ENCODE measurements at regions not wholly inside any gene's neighbourhood (a gene's known extent, or its start where the extent isn't known, plus 50 kb on each side); places are given as distances from the start of the nearest gene placed in this dataset.
"Not testable (repeated sequence)": the region's sequence is repeated elsewhere in the genome, so short reads cannot be mapped to it uniquely, and the experiment has no call there.

- DNase-seq = not testable (repeated sequence)
Measured at GRCh38 chr2:89795530-89795929, 1104.1 kb downstream of the RPIA start.

GRCh38 chr2:89797320-89798038, 1106.0 kb downstream of the RPIA start:
- no peak for DNase-seq

GRCh38 chr2:89801207-89801606, 1109.7 kb downstream of the RPIA start:
- not testable (repeated sequence) for DNase-seq

DNA sequence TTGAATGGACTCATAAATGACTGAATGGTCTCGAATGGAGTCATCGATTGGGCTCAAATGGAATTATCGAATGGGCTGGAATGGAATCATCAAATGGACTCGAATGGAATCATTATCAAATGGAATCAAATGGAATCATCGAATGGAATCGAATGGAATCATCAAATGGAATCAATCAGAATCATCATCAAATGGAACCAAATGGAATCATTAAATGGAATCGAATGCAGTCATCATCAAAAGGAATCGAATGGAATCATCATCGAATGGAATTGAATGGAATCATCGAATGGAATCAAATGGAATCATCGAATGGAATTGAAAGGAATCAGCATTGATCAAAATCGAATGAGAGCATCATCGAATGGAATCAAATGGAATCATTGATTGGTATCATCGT, 1114.9 kb downstream of the RPIA start:
- DNase-seq = not testable (repeated sequence)

DNA sequence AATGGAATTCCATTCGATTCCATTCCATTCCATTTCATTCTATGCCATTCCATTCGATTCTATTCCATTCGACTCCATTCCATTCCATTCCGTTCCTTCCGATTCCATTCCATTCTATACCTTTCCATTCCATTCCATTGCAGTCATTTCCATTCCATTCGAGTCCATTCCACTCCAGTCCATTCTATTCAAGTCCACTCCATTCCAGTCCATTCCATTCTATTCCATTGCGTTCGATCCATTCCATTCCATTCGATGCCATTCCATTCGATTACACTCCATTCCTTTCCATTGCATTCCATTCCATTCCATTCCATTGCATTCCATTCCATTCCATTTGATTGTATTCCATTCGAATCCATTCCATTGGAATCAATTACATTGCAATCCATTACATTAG, 1119.8 kb downstream of the RPIA start:
- no peak for DNase-seq

DNA sequence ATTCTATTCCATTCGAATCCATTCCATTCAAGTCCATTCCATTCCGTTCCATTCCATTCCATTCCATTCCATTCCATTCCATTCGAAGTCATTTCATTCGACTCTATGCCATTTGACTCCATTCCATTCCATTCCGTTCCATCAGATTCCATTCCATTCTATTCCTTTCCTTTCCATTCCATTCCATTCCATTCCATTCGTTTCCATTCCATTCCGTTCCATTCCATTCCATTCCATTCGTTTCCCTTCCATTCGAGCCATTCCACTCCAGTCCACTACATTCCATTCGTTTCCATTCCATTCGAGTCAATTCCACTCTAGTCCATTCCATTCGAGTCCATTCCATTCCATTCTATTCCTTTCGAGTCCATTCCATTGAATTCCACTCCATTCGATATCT, 1120.4 kb downstream of the RPIA start:
- DNase-seq = not testable (repeated sequence)

GRCh38 chr2:89814359-89814758, 1122.9 kb downstream of the RPIA start:
- not testable (repeated sequence) for DNase-seq

DNA sequence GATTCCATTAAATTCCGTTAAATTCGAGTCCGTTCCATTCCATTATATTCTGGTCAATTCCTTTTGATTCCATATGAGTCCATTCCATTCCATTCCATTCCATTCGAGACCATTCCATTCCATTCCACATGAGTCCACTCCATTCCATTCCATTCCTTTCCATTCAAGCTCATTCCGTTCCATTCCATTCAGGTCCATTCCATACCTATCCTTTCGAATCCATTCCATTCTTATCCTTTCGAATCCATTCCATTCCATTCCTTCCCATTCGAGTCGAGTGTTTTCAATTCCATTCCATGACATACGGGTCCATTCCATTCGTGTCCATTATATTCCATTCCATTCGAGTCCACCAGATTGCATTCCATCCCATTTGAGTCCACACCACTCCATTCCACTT, 1127.4 kb downstream of the RPIA start:
- DNase-seq = no peak

DNA sequence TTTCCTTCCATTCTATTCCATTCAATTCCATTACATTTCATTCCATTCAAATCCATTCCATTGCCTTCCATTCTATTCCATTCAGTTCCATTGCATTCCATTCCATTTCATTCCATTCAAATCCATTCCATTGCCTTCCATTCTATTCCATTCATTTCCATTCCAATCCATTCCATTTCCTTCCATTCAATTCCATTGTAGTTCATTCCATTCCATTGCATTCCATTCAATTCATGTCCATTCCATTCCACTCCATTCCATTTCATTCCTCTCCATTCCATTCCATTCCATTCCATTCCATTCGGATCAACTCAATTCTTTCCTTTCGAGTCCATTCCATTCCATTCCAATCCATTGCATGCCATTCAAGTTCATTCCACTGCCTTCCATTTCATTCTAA, 1128.3 kb downstream of the RPIA start:
- no peak for DNase-seq

DNA sequence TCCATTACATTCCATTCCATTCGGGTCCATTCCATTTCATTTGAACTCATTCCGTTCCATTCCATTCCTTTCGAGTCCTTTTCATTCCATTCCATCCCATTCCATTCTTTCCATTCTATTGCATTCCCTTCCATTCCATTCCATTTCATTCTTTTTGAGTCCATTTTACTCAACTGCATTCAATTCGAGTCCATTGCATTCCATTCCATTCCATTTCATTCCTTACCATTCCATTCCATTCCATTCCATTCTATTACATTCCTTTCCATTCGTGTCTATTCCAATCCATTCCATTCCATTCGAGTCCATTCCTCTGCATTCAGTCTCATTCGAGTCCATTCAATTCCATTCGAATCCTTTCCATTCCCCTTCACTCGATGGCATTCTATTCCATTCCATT, 1128.8 kb downstream of the RPIA start:
- no peak for DNase-seq

DNA sequence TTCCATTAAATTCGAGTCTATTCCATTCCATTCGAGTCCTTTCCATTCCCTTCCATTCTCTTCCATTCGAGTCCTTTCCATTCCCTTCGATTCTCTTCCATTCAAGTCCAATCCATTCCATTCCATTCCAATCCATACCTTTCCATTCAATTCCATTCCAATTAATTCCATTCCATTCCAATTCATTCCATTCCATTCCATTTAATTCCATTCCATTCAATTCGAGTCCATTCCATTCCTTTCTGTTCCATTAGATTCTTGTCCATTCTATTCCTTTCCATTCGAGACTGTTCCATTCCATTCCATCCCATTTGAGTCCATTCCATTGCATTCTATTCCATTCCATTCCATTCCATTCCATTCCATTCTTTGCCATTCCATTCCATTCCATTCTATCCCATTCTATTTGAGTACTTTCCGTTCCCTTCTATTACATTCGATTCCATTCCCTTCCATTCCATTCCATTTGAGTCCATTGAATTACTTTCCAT, 1130.0 kb downstream of the RPIA start:
- DNase-seq = no peak

- DNase-seq = not testable (repeated sequence)
Measured at GRCh38 chr2:89822342-89822741, 1130.9 kb downstream of the RPIA start.

DNA sequence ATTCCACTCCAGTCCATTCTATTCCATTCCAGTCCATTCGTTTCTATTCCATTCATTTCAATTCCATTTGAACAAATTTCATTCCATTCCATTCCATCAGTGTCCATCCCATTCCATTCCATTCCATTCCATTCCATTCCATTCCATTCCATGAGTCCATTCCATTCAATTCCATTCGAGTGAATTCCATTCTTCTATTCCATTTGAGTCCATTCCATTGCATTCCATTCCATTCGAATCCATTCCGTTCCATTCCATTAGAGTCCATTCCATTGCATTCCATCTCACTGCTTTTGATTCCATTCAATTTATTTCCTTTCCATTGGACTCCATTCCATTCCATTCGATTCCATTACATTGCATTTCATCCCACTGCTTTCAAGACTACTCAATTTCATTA, 1132.1 kb downstream of the RPIA start:
- DNase-seq = no peak

GRCh38 chr2:89825034-89825433, 1133.6 kb downstream of the RPIA start:
- no peak for DNase-seq

- not testable (repeated sequence) for DNase-seq
Measured at GRCh38 chr2:89826741-89827140, 1135.3 kb downstream of the RPIA start.

GRCh38 chr2:89827829-89828228, 1136.4 kb downstream of the RPIA start:
- not testable (repeated sequence) for DNase-seq

DNA sequence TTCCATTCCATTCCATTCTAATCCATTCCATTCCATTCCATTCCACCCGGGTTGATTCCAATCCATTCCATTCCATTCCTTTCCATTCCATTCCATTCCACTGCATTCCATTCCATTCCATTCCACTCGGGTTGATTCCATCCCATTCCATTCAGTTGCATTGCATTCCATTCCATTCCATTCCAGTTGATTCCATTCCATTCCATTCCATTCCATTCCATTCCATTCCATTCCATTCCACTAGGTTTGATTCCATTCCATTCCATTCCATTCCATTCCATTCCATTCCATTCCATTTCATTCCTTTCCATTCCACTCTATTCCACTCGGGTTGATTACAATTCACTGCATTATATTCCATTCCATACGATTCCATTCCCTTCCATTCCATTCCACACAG, 1136.9 kb downstream of the RPIA start:
- not testable (repeated sequence) for DNase-seq

- not testable (repeated sequence) for DNase-seq
Measured at GRCh38 chr2:89828961-89829631, 1137.6 kb downstream of the RPIA start.

GRCh38 chr2:89829828-89830227, 1138.4 kb downstream of the RPIA start:
- no peak for DNase-seq

GRCh38 chr2:89830341-89831218, 1139.1 kb downstream of the RPIA start:
- DNase-seq = not testable (repeated sequence)

GRCh38 chr2:89831641-89832498, 1140.4 kb downstream of the RPIA start:
- DNase-seq = no peak

Measured in nucleus accumbens (tissue), 56 donors.